ENCODE measurements at regions not wholly inside any gene's neighbourhood (a gene's known extent, or its start where the extent isn't known, plus 50 kb on each side); places are given as distances from the start of the nearest gene placed in this dataset.

GRCh38 chr6:27040244-27041042 lies 207.1 kb upstream of the PRSS16 start:
- TF ChIP-seq CTCF (IDR thresholded peaks at IDR 0.05; ENCODE audit: insufficient read depth, low read length) (no peak), POLR2AphosphoS5 (IDR thresholded peaks at IDR 0.05; ENCODE audit: low read depth) (no peak)

All from HL-60 (cell line).